Suprapubic skin (tissue), 4 donors: ENCODE measurements at regions not wholly inside any gene's neighbourhood (a gene's known extent, or its start where the extent isn't known, plus 50 kb on each side); places are given as distances from the start of the nearest gene placed in this dataset.

ENCODE experiments used
- DNase-seq, 2 donors: peaks; one replicate each; pipeline ENCODE4 v3.0.0-alpha.2; 2019; ENCODE audit warnings: low spot score in 2 of 2
- H3K27ac ChIP-seq: fragments of 200-600 bp; sonication (generic); one replicate; pipeline ENCODE4 v1.5.1; 2019
- H3K27me3 ChIP-seq: fragments of 200-600 bp; sonication (generic); one replicate; pipeline ENCODE4 v1.5.1; 2019
- H3K36me3 ChIP-seq: fragments of 200-600 bp; sonication (generic); one replicate; pipeline ENCODE4 v1.5.1; 2019
- H3K4me1 ChIP-seq: fragments of 200-600 bp; sonication (generic); one replicate; pipeline ENCODE4 v1.5.1; 2019
- H3K4me3 ChIP-seq: fragments of 200-600 bp; sonication (generic); one replicate; pipeline ENCODE4 v1.5.1; 2019; ENCODE audit warnings: mild to moderate bottlenecking
- H3K9me3 ChIP-seq: fragments of 200-600 bp; sonication (generic); one replicate; pipeline ENCODE4 v1.5.1; 2019
- CTCF ChIP-seq, 2 donors: fragments of 200-600 bp in 1 of 2; fragments of 450-650 bp in 1 of 2; sonication (generic) in 1 of 2; IDR thresholded peaks; one replicate each; pipeline ENCODE4 v1.5.1; 2016 to 2019; ENCODE audit warnings: antibody characterized with exemption in 2 of 2, mild to moderate bottlenecking in 1 of 2, moderate library complexity in 1 of 2
- EP300 ChIP-seq: sonication (generic); formaldehyde crosslinking; IDR thresholded peaks from one replicate; pipeline ENCODE4 v1.6.1; 2017; ENCODE audit warnings: antibody characterized with exemption
- POLR2A ChIP-seq, 2 donors: fragments of 450-650 bp; IDR thresholded peaks; one replicate each; pipeline ENCODE4 v1.6.1; 2017; ENCODE audit warnings: antibody characterized with exemption in 2 of 2, mild to moderate bottlenecking in 2 of 2, moderate library complexity in 2 of 2
- POLR2AphosphoS5 ChIP-seq, 3 donors: sonication (generic); formaldehyde crosslinking; IDR thresholded peaks; one replicate each; pipeline ENCODE4 v1.6.1; 2017; ENCODE audit warnings: antibody characterized with exemption in 3 of 3
- WGBS: methylation state at CpG from one replicate; pipeline ENCODE4 v1.1.5; 2018; 5-methylcytosine and 5-hydroxymethylcytosine counted together

GRCh38 chr5:159601216-159601615 lies 270.9 kb upstream of the IL12B start:
- H3K27me3 ChIP-seq = no peaks in the 10 kb centered on the region
- no peak overlapping the region for H3K27ac ChIP-seq
- H3K4me1 ChIP-seq = no peaks in the 10 kb centered on the region
- TF ChIP-seq CTCF (IDR thresholded peaks at IDR 0.05) (no peak), EP300 (no peak), POLR2A (IDR thresholded peaks at IDR 0.05) (no peak), POLR2AphosphoS5 (IDR thresholded peaks at IDR 0.05) (no peak)
- H3K9me3 ChIP-seq = no peaks in the 10 kb centered on the region
- DNase-seq = no peak
- WGBS = 20% methylated on average over 1 of the region's 1 CpG
- no peaks in the 10 kb centered on the region for H3K36me3 ChIP-seq
- no peak overlapping the region for H3K4me3 ChIP-seq

- H3K9me3 ChIP-seq = no peaks in the 10 kb centered on the region
- no peak overlapping the region for H3K4me3 ChIP-seq
- TF ChIP-seq POLR2A (IDR thresholded peaks at IDR 0.05) (no peak), POLR2AphosphoS5 (IDR thresholded peaks at IDR 0.05) (no peak), EP300 (no peak), CTCF (IDR thresholded peaks at IDR 0.05) (no peak)
- H3K27me3 ChIP-seq = no peaks in the 10 kb centered on the region
- H3K27ac ChIP-seq = no peak overlapping the region
- WGBS = 100% methylated on average over 2 of the region's 2 CpGs
- no peaks in the 10 kb centered on the region for H3K4me1 ChIP-seq
- H3K36me3 ChIP-seq = no peaks in the 10 kb centered on the region
- no peak for DNase-seq
These were observed 272.1 kb upstream of the IL12B start for GRCh38 chr5:159602434-159602833.

- 59% methylated on average over 3 of the region's 3 CpGs for WGBS
- Histone ChIP-seq H3K9me3 (no peaks in the 10 kb centered on the region), H3K4me1 (no peaks in the 10 kb centered on the region), H3K4me3 (no peak overlapping the region), H3K36me3 (no peaks in the 10 kb centered on the region), H3K27me3 (no peaks in the 10 kb centered on the region), H3K27ac (no peak overlapping the region)
- no peak for DNase-seq
- no peak for TF ChIP-seq POLR2AphosphoS5 (IDR thresholded peaks at IDR 0.05)
- TF ChIP-seq EP300 = no peak
- TF ChIP-seq CTCF (IDR thresholded peaks at IDR 0.05) = no peak
- TF ChIP-seq POLR2A (IDR thresholded peaks at IDR 0.05) = no peak
These were observed 275.3 kb upstream of the IL12B start for GRCh38 chr5:159605585-159605984.

- WGBS = 88% methylated on average over 4 of the region's 4 CpGs
- H3K4me1 ChIP-seq = no peaks in the 10 kb centered on the region
- H3K9me3 ChIP-seq = no peaks in the 10 kb centered on the region
These were observed 279.1 kb upstream of the IL12B start for GRCh38 chr5:159609359-159609758.

GRCh38 chr5:159610966-159611579 lies 280.8 kb upstream of the IL12B start:
- Histone ChIP-seq H3K27ac (no peak overlapping the region), H3K9me3 (no peaks in the 10 kb centered on the region), H3K27me3 (no peaks in the 10 kb centered on the region), H3K4me1 (no peaks in the 10 kb centered on the region), H3K36me3 (no peaks in the 10 kb centered on the region), H3K4me3 (no peak overlapping the region)
- 95% methylated on average over 2 of the region's 2 CpGs for WGBS
- no peak for DNase-seq
- TF ChIP-seq POLR2A (IDR thresholded peaks at IDR 0.05) (no peak), POLR2AphosphoS5 (IDR thresholded peaks at IDR 0.05) (no peak), EP300 (no peak), CTCF (IDR thresholded peaks at IDR 0.05) (no peak)

More at GRCh38 chr5:159609359-159609758, 279.1 kb upstream of the IL12B start:
- Histone ChIP-seq H3K27ac (no peak overlapping the region), H3K4me3 (no peak overlapping the region), H3K27me3 (no peaks in the 10 kb centered on the region), H3K36me3 (no peaks in the 10 kb centered on the region)
- no peak for DNase-seq
- TF ChIP-seq POLR2AphosphoS5 (IDR thresholded peaks at IDR 0.05) (no peak), POLR2A (IDR thresholded peaks at IDR 0.05) (no peak), EP300 (no peak), CTCF (IDR thresholded peaks at IDR 0.05) (no peak)
